Endothelial cell of umbilical vein (primary cell): ENCODE measurements at regions not wholly inside any gene's neighbourhood (a gene's known extent, or its start where the extent isn't known, plus 50 kb on each side); places are given as distances from the start of the nearest gene placed in this dataset.

ENCODE experiments used
- BruUV-seq: library from RNA; stranded (reverse); fragments of 400-500 nt; replicated peaks from 2 replicates; lab custom pipeline; 2021; lab: Mats Ljungman, UMichigan
- CTCF ChIA-PET: fragments of 300-600, 350-600 bp; sonication (Branson Sonifier 250); formaldehyde crosslinking; loops from one replicate; lab custom pipeline; 2021; ENCODE audit warnings: antibody characterized with exemption, inconsistent platforms; lab: Charles Lee
- POLR2A ChIA-PET: fragments of 300-600, 350-600 bp; sonication (Branson Sonifier 250); formaldehyde crosslinking; loops from one replicate; lab custom pipeline; 2021; ENCODE audit warnings: antibody characterized with exemption, inconsistent platforms; lab: Charles Lee
- DNase-seq: peaks from one replicate; pipeline ENCODE4 v3.0.0-alpha.2; 2011; ENCODE audit warnings: low read depth, low spot score
- FAIRE-seq: peaks from 2 replicates; lab custom pipeline; 2011; peaks lifted over from hg19 to GRCh38; lab: Jason Lieb, UNC
- H2AFZ ChIP-seq: 2 replicates; pipeline ENCODE4 v1.6.0; 2012; ENCODE audit warnings: low read depth, low read length, control low read depth, inconsistent platforms
- H3K27ac ChIP-seq: 2 replicates; pipeline ENCODE4 v1.5.1; 2011; ENCODE audit warnings: low read depth, mild to moderate bottlenecking, control low read depth, low read length, moderate library complexity; ENCODE audit not compliant: insufficient read depth
- H3K27me3 ChIP-seq, 2 experiments: 2 replicates each; pipeline versions ENCODE4 v1.6.0 to v1.6.1; 2011; ENCODE audit warnings: low read length in 2 of 2, mixed read lengths in 1 of 2; ENCODE audit not compliant: control insufficient read depth in 2 of 2, insufficient read depth in 2 of 2
- H3K36me3 ChIP-seq, 2 experiments: 2 replicates in 1 of 2; 3 replicates in 1 of 2; pipeline ENCODE4 v1.5.1; 2011; ENCODE audit warnings: low read length in 2 of 2, mild to moderate bottlenecking in 1 of 2, moderate library complexity in 1 of 2; ENCODE audit not compliant: control insufficient read depth in 2 of 2, insufficient read depth in 2 of 2; ENCODE audit errors: extremely low read depth in 1 of 2
- H3K4me1 ChIP-seq: 3 replicates; pipeline ENCODE4 v1.5.1; 2011; ENCODE audit warnings: mild to moderate bottlenecking, low read length; ENCODE audit not compliant: control insufficient read depth, insufficient read depth; ENCODE audit errors: extremely low read depth
- H3K4me2 ChIP-seq: 2 replicates; pipeline ENCODE4 v1.6.1; 2011; ENCODE audit warnings: low read length, control low read depth, mixed read lengths; ENCODE audit not compliant: insufficient read depth
- H3K4me3 ChIP-seq, 3 experiments: fragments of 200-600 bp in 1 of 3; sonication (generic), shearing (Covaris generic) in 1 of 3; replicated peaks in 1 of 3; 2 replicates each; pipeline ENCODE4 v1.5.1; 2011 to 2016; ENCODE audit warnings: control low read depth in 3 of 3, low read length in 3 of 3, mild to moderate bottlenecking in 2 of 3, inconsistent platforms in 1 of 3, low read depth in 1 of 3, moderate library complexity in 1 of 3; ENCODE audit not compliant: insufficient read depth in 1 of 3
- H3K79me2 ChIP-seq: 2 replicates; pipeline ENCODE4 v1.6.0; 2012; ENCODE audit warnings: low read length, inconsistent platforms; ENCODE audit not compliant: control insufficient read depth, insufficient read depth
- H3K9ac ChIP-seq: replicated peaks from 2 replicates; pipeline ENCODE3; 2011; ENCODE audit warnings: low read length, control low read depth; ENCODE audit not compliant: insufficient read depth; ENCODE audit errors: extremely low read depth
- H3K9me1 ChIP-seq: replicated peaks from 3 replicates; pipeline ENCODE4 v1.6.0; 2011; ENCODE audit warnings: mild to moderate bottlenecking, low read length; ENCODE audit not compliant: control insufficient read depth, insufficient read depth; ENCODE audit errors: extremely low read depth
- H3K9me3 ChIP-seq: replicated peaks from 2 replicates; pipeline ENCODE4 v1.5.1; 2012; ENCODE audit warnings: low read length, inconsistent platforms; ENCODE audit not compliant: control insufficient read depth, insufficient read depth
- H4K20me1 ChIP-seq: replicated peaks from 2 replicates; pipeline ENCODE3; 2011; ENCODE audit warnings: mild to moderate bottlenecking, low read length; ENCODE audit not compliant: control insufficient read depth, insufficient read depth; ENCODE audit errors: extremely low read depth
- CTCF ChIP-seq, 2 donors: IDR thresholded peaks; 1 replicate in 1 of 2; 2 replicates in 1 of 2; pipeline ENCODE4 v1.5.1; 2011; ENCODE audit warnings: low read length in 2 of 2, mild to moderate bottlenecking in 2 of 2, moderate library complexity in 2 of 2, control low read depth in 1 of 2, inconsistent platforms in 1 of 2, low read depth in 1 of 2; ENCODE audit not compliant: insufficient read depth in 1 of 2; ENCODE audit errors: extremely low read depth in 1 of 2
- EZH2 ChIP-seq: IDR thresholded peaks from 2 replicates; pipeline ENCODE4 v1.6.1; 2012; ENCODE audit warnings: borderline replicate concordance, low read depth, mild to moderate bottlenecking, moderate library complexity, low read length, inconsistent platforms; ENCODE audit not compliant: severe bottlenecking
- FOS ChIP-seq: IDR thresholded peaks from 2 replicates; pipeline ENCODE4 v1.6.1; 2011; ENCODE audit warnings: mild to moderate bottlenecking, low read length, moderate library complexity, borderline replicate concordance; ENCODE audit not compliant: insufficient read depth
- GATA2 ChIP-seq: IDR thresholded peaks from 2 replicates; pipeline ENCODE4 v1.7.0; 2011; ENCODE audit warnings: low read depth, mild to moderate bottlenecking, moderate library complexity, mixed read lengths, low read length; ENCODE audit not compliant: insufficient read length, insufficient read depth
- JUN ChIP-seq: IDR thresholded peaks from 2 replicates; pipeline ENCODE4 v1.6.1; 2011; ENCODE audit warnings: borderline replicate concordance, low read depth; ENCODE audit not compliant: insufficient read length, insufficient read depth
- MAX ChIP-seq: IDR thresholded peaks from 2 replicates; pipeline ENCODE4 v1.6.1; 2011; ENCODE audit not compliant: insufficient read depth, insufficient read length
- MYC ChIP-seq: IDR thresholded peaks from one replicate; pipeline ENCODE4 v1.6.1; 2011; ENCODE audit warnings: mild to moderate bottlenecking, low read depth, low read length
- POLR2A ChIP-seq: IDR thresholded peaks from 2 replicates; pipeline ENCODE4 v1.6.1; 2012; ENCODE audit warnings: low read depth, mild to moderate bottlenecking, control low read depth, low read length
- POLR2AphosphoS5 ChIP-seq: IDR thresholded peaks from 2 replicates; pipeline ENCODE4 v1.6.1; 2012; ENCODE audit warnings: low read depth, mild to moderate bottlenecking, control low read depth, low read length, moderate library complexity; ENCODE audit not compliant: insufficient read depth
- dilution Hi-C: fragments of 300-500 bp; cut with MboI; formaldehyde crosslinking; loops from one replicate; pipeline ENCODE4 v1.15.0; 2019; ENCODE audit warnings: low sequenced_read_pairs; ENCODE audit not compliant: extremely low pct_ligation_motif_present
- intact Hi-C: fragments of 100-400 bp; cut with micrococcal nuclease; formaldehyde crosslinking; loops from one replicate; pipeline ENCODE4 v1.10.0; 2022

DNA sequence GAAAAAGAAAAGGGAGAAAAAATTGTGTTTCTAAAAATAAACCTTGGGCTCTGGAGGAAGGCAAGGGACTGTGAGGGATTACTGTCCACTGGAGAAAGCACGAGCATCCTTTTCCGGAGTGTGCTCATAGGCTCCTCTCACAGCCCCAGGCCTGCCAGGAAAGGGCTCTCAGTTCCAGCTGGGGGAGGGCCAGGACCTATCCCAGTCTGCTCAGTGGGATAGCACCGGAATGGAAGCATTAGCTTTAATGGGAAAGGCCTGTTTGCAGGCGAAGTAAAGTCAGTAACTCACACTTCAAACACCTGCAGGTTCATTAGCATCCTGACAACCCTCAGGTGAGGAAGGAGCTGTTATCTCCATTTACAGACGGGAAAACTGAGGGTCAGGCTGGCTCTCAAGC, 113.9 kb upstream of the USP24 start:
- ChIA-PET POLR2A (no interaction called here), CTCF (interaction anchor here (4.0 kb wide), 1 partner anchor 8 kb away, joined by 30 read pairs; no protein-coding TSS in a partner anchor)
- Histone ChIP-seq H3K9me3 (no peaks in the 10 kb centered on the region), H3K9ac (no peak overlapping the region), H3K79me2 (no peaks in the 10 kb centered on the region), H3K27me3 (no peaks in the 10 kb centered on the region), H3K9me1 (no peaks in the 10 kb centered on the region), H3K4me1 (peaks cover 22% of the 10 kb centered on the region), H4K20me1 (no peaks in the 10 kb centered on the region), H3K4me2 (no peak overlapping the region), H3K36me3 (no peaks in the 10 kb centered on the region), H3K27ac (no peak overlapping the region), H3K4me3 (no peak overlapping the region), H2AFZ (no peak overlapping the region)
- dilution Hi-C loops = no loop called here
- no peak for DNase-seq
- no TSS peak for BruUV-seq
- intact Hi-C loops = no loop called here
- peak; percentile 48 for FAIRE-seq
- TF ChIP-seq MAX = no peak
- TF ChIP-seq CTCF (IDR thresholded peaks at IDR 0.05; ENCODE audit: extremely low read depth in 1 of 2, insufficient read depth in 1 of 2, low read depth in 1 of 2, low read length in 2 of 2) = no peak
- TF ChIP-seq MYC = no peak
- no peak for TF ChIP-seq FOS
- no peak for TF ChIP-seq POLR2A
- TF ChIP-seq JUN = no peak
- TF ChIP-seq EZH2 = no peak
- no peak for TF ChIP-seq GATA2
- no peak for TF ChIP-seq POLR2AphosphoS5
